ENCODE measurements at regions not wholly inside any gene's neighbourhood (a gene's known extent, or its start where the extent isn't known, plus 50 kb on each side); places are given as distances from the start of the nearest gene placed in this dataset.
"Not testable (repeated sequence)": the region's sequence is repeated elsewhere in the genome, so short reads cannot be mapped to it uniquely, and the experiment has no call there.

DNA sequence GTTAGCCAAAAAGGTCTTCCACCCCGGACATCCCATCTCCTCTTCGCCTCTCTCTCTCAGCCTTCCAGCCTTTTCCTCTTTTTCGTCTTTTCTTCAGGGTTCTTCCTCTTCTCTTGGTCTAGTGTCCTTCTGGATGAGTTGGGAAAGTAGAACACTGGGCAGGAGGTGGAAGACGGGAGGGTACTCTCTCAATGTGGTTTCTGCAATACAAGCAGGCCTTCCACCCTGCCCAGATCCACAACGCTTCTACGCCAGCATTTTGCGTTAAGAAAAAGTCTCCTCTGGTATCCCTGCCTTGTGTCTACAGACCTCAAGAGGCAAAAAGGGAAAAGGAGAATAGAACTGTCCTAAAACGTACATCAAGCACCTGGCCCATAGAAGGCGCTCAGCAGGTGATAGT lies 587.8 kb downstream of the BNC2 start:
- DNase-seq = no peak

DNA sequence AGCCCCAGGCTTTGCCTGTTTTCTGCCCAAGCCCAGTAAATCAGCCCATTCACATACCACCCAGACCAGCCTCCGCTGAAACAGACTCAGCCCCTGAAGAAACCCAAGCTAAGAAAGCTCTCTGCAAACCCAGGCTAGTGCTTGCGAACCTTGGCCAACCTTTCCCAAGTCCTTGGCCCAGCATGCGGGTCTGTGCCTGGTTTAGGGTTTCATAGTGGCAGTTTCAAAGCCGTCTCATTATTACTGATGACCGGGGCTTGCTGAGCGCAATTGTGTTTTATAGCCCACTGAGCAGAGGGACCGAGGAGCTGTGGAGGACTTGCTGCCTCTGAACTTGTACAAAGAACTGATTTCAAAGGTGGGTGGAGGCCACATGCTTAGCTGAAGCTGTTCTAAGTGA lies 584.3 kb downstream of the BNC2 start:
- no peak for DNase-seq

DNA sequence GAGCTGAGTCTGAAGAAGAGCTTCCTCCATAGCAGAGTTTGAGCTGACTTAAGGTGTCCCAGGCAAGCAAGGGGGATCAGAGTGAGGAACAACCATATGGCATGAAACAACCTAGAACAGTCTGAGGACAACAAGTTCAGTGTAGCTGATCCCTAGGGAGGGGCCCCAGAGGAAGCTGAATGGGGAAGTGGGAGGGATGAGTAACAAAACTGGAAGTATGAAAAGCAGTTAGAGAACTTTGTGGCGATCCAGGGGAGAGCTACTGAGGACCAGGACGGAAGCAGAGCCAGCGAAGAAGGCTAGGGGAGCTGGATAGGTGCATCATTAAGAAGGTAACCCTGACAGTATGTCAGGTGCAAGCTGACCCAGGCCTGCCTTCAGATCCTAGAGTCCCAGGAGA lies 580.8 kb downstream of the BNC2 start:
- DNase-seq = no peak

DNA sequence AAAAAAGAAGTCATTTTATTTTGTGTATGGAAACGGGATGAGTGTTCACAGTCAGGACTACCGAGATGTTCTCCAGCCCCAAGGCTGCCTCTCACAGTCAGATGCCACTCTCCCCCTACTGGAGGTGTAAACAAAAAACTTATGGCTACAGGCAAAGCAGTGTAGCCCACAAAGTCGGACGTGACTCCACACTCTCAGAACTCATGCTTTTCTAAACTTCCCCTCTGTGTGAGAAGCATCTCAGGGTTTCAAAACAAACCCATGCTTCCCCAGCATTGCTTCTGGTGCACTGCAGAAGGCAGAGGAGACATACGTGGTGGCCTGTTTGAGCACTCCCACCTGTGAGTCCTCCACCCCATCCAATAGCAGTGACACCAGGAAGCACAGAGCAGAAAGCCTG lies 580.3 kb downstream of the BNC2 start:
- no peak for DNase-seq

DNA sequence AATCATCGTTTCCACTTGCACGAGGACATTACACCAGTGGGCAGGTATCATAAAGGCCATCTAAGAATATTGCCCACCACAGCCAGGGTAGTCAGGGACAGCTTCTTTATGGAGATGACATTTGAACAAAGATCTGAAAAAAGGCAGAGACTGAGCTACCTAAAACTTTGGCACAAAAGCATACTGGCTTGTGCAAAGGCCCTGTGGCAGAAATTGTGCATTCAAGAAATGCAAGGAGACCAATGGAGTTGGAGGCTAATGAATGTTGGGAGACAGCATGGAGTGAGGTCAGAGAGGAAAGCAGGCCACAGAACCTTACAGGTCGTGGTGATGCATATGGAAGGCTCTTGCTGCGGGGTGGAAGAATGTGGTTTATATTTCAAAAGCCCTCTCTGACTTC lies 578.5 kb downstream of the BNC2 start:
- no peak for DNase-seq

DNA sequence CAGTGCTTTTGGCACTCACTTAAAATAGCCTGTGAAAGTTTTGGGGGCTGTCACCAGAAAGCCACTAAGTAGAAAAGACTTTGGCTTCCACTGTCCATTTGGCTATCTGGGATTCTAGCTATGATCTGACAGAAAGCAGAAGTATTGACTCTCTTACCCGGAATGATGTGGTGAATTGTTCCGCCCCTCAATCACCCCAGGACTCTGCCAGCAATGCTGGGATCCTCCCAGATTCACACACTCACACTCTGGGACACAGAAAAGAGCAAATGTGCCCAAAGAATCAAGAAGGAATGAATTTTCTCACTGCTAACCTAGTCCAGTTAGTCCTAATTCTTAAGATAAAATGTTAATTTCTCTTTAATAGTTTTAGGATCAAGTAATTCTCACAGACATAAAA lies 576.9 kb downstream of the BNC2 start:
- no peak for DNase-seq

DNA sequence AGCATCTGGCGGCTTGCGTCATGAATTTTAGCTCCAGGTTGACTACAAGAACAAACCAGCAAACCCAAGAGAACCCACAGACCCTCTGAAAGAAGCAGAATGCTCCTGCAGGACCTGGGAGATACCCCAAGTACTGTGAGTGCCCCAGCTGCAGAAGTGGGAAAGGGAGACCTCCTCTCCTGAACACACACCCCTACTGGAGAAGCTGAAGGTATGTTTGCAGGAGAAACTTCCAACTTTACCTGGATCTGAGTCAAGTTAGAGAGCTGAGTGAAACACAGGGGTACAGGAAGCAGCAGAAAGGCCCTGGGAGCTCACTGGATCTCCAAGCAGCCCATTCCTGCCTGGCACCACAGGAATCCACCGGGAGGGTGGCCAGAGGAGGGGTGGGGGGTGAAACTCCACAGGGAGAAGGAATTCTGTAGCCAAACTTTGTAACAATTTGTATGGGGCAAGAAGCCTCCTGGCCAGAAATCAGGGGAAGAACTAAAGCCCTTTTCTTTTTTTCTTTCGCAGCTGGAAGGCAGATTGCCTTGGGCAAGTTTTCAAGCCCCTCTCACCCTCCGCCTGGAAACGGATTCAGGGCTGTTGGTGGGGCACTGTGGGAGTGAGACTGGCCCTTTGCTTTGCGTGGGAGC lies 576.2 kb downstream of the BNC2 start:
- DNase-seq = no peak

DNA sequence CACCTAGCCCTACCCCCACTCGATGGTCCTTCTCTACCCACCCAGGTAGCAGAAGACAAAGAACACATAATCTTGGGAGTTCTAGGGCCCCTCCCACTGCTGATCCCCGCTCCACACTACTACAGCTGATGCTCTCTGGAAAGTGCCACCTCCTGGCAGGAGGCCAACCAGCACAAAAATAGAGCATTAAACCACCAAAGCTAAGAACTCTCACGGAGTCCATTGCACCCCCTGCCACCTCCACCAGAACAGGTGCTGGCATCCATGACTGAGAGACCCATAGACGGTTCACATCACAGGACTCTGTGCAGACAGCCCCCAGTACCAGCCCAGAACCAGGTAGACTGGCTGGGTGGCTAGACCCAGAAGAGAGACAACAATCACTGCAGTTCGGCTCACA lies 575.5 kb downstream of the BNC2 start:
- not testable (repeated sequence) for DNase-seq

DNA sequence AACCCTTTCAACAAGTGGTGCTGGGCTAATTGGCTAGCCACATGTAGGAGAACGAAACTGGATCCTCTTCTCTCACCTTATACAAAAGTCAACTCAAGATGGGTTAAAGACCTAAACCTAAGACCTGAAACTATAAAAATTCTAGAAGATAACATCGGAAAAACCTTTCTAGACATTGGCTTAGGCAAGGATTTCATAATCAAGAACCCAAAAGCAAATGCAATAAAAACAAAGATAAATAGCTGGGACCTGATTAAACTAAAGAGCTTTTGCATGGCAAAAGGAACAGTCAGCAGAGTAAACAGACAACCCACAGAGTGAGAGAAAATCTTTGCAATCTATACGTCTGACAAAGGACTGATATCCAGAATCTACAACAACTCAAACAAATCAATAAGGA lies 571.1 kb downstream of the BNC2 start:
- DNase-seq = not testable (repeated sequence)

DNA sequence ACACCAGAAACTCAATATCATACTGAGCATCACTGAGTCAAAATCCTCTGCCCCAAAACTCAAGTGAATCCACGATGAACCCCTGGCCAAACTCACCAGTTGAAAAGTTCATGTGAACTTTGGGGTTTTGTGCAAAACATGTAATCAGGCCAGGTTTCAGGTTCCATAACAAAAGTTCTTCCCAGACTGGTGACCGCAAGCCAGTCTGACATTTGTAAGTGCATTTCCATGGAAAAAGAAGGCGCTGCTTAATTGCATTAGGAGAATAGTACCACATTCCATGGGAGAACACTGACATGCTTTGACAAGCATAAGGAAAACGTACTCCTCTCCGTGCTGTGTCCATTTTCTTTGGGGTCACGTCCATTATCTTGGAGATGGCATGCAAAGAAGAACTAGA lies 567.0 kb downstream of the BNC2 start:
- DNase-seq = no peak

DNA sequence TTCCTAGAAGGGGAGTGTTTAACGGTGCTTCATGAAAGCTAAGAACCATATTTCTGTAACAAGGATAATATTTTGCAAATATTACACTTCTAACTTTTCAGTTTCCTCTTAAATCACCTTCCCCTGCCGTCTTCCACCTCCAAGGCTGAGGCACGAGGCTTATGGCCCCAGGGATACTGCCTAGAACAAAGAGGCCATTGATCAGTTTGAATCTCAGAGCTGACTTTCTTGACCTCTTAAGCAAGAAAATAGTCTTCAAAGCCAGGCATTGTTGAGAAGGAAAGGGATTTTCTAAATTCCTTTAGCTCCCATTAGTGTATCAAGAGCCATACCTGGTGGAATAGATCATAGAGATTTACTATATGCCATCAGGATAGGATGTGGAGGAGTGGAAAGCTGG lies 566.2 kb downstream of the BNC2 start:
- no peak for DNase-seq

DNA sequence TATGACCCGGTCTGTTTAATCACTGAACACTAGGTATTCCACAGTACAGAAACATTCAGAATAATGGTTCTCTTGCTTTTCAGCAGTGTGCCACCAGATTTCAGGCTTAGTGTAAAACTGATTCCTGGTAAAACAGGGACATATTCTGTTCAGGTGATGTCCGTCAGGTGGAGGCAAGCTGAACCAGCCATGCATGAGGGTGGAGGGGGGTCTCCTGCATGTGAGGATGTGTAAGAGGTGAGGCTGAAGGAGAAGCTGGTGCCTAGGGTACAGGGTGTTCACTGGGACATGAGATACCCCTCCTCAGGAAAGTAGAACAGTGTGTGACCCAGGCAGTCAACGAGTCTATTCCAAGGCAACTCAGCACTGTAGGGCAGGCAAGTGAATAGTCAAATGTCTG lies 563.9 kb downstream of the BNC2 start:
- no peak for DNase-seq

DNA sequence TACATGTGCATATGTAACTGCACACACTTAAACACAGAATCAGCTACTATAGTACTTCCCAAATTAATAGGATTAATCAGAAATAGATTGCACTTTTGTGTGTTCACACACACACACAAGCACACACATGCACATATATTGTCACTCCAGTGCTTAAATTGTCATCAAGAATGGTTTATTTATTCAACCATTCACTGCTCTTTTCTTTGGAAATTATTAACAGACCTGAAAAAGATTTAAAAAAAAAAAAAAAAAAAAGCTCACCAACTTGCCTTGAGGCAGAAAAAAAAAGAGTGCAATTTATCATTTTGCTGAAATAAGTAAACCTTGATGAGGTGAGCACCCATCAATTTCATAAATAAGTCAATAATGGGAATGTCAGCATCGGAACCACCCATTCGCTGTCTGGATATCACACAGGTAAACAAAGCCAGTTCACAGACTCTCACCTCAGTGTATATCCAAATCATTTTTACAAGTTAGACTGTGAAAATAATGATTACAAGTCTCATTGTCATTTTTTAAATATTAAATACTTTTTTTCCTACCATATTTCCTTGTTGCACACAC lies 562.8 kb downstream of the BNC2 start:
- DNase-seq = no peak

DNA sequence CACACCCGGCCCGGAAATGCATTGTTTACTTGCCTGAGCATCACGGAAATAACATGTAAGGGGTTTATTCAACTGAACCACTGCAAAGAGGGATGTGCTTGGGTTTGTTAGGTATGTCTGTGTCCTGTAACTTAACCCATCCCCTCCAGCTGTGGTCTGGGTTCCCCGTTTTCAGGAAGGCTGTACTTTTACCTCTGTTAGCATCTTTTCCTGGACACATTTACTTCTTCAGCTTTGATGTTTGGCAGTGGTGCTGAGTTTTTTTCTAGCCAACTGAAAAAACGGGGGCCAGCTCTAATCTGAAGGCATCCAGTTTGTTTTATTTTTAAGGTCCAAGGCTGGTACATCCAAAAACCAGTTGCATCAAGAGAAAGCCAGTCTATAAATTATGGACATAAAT lies 561.8 kb downstream of the BNC2 start:
- no peak for DNase-seq

DNA sequence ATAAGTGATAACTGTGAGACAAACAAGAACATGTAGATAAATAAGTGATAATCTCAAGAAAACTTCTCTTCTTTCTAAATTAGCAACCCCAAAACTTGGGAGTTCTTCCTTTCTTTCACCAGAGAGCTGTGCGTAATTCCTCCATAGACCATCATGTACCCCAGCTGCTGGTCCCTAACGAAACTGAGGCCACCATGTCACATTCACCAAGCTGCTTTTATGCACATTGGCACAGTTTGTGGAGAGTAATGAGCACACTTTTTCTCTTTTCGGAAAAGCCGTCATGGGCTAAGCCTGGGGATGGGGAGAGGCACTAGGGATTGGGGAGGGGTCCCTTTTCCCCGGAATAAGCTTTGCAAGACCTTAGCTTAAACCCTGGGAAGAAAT lies 561.4 kb downstream of the BNC2 start:
- DNase-seq = no peak

DNA sequence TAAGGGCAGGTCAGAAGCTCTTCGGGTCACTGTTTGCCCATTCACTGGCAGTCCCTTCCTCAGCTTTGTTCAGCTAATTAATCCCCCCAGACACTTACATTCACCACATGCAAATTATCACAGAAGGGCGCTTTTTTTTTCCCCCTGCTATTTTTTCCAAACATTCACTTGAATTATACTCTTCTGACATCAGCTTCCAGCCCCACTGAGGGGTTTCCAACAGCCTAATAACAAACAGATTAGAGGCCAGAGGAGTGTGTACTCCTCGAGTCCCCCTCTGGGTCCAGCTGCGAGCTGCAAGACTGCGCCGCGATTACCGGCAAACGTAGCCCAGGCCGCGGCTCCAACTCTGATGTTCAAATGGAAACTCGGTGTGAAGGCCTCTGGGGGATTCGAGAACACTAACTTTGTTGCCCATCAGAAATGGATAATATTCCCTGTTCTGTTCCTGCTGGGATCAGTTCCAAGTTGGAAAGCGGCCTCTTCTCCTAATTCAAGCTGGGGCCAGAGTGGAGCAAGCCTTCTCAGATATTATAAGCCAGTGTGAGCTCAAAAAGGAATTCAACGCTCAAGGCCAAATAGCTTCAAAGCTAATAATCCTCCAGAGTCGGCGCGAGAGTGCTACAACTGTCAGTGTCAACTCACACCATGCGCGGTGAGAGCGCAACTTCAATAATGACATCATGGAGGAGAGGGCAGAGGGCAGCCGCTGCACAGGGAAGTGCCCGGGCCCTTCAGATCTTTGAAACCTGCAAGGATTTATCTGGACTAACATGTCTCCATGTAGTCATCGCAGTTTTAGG lies 560.8 kb downstream of the BNC2 start:
- DNase-seq = no peak

DNA sequence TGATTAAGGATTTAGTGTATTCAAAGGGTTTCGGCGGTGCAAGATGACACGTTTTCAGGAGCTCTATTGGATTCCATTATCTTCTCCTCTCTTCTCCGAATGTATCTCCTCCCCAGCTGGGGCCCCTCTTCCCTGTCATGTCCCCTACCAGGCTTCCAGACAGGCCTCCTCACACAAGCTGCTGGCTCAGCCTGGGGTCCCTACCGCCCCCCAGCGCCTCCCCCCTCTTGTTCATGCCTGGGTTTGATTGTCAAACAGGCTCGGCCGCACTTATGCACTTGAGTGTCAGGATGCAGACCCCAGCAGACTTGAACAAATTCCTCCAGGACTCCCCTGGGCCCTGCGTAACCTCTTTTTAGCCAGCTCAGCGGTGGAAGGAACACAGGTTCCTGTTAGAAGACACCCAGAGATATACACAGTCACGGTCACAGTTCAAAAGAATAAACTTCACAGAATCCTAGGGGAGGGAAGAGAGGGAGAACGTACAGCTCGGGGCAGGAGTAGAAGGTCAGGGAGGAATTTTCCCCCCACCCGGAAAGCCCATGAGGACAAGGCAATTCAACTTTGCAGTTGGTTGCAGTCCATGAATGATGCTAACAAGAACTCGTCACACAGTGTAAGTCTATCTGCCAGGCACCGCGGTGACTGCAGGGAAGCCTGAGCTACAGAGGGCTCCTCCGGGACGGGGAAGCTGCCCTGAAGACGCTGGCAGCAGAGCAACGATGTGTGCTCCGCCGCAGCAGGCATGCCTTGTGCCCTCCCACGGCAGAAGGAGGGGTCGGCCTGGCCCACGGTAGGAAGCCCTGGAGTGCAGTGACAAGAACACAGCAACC lies 560.0 kb downstream of the BNC2 start:
- DNase-seq = no peak

DNA sequence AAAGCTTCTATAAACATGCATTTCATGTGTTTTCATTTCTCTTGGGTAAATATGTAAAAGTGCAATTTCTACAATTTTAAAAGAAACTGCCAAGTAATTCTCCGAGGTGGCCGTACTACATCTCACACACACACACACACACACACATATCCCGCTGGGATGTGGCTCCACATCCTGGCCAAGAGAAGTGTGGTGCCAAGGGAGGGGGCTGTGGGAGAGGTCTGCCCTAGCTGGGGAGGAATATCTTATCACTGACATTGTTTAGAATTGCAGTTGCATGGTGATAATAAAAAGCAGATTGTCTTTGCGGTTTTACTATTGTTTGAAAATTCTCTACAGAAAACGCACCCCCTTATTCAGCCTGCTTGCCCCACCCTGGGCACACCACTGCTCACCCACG lies 558.4 kb downstream of the BNC2 start:
- DNase-seq = no peak

DNA sequence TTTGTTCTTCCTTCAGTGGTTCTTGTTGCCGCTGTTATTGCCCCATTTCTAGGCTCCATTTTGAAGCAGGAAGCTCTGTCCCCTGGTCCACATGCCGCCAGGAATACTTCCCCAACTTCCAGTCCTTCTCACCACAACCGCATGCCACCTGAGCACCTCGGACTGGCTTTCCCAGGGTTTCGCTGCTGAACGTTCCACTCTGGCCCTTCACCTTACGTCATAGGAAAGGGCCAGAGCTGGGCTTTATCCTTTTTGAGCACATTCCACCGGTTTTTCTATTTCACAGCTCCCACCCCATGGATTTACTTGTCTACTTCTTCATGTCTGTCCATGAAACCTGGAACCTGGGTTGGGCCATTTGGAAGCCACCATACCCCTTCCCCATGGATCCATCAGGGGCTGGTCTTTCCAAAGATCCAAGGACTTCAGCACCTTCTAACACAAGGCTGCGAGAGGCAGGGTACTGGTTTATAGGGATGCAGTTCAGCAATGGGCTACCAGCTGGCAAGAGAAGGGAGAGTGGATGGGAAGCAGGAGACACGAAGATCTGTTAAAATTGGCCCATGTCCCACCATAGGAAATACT lies 557.4 kb downstream of the BNC2 start:
- no peak for DNase-seq

DNA sequence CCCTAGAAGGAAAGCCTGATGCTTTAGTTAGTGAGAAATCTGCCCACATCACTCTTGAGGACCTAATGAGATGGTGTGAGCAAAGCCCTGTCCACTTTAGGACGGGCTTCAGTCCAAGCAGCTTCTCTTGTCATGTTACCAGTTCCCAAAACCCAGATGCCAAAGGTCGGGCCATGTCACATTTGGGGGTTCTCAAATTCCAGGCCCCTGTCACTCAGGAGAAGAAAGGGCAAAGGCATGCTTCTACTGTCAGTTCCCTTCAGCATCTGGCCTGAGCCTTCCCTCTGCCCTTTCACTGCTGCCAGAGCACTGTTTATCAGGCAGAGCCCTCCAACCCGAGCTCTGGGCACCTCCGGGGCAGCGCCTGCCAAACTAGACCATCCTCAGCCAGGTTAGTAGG lies 556.0 kb downstream of the BNC2 start:
- no peak for DNase-seq

DNA sequence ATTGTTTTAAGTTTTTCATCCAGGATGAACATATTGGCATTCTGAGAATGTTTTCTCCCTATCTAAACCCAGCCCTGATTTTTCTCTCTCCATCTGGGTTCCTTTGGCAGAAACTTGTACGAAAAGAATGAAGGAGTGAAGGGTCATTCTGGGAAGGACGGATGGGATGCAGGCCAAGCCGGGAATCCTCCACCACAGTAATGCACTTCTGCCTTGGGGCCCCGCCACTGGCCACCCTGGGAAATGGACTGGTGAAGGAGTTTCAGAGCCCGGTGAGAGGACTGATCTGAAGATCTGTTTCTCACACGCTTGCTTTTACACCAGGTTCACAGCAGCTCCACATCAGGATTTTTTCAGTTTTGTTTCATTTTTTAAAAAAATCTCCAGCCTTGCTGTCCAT lies 554.8 kb downstream of the BNC2 start:
- DNase-seq = no peak

DNA sequence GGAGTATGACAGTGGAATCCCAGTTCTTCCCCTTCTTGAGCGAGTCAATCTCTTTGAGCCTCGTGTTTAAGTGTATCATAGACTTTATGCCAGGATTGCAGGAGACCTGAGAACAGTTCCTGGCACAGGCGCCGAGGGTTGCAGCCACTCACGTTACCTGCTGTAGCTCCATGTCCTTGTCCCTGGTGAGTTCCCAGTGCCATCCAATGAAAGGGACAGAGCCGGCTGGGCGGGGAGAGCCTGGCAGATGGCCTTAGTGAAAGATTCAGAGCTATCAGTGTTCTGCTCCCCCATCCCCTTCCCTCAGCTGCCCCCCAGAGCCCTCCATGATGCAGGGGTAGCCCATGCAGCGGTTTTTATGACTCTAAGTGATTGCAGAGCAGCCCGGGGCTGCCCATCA lies 554.0 kb downstream of the BNC2 start:
- DNase-seq = no peak
